Skeletal muscle satellite cell (primary cell): ENCODE measurements at regions not wholly inside any gene's neighbourhood (a gene's known extent, or its start where the extent isn't known, plus 50 kb on each side); places are given as distances from the start of the nearest gene placed in this dataset.

Experiments
- H3K27me3 ChIP-seq: 2 replicates; pipeline ENCODE4 v1.7.0; 2013; ENCODE audit warnings: low read length; ENCODE audit not compliant: control insufficient read depth, insufficient read depth
- H3K36me3 ChIP-seq: 2 replicates; pipeline ENCODE4 v1.7.0; 2013; ENCODE audit warnings: mild to moderate bottlenecking, control low read depth, low read length; ENCODE audit not compliant: insufficient read depth
- H3K4me1 ChIP-seq: 2 replicates; pipeline ENCODE4 v1.7.0; 2013; ENCODE audit warnings: low read length; ENCODE audit not compliant: control insufficient read depth, insufficient read depth
- H3K4me2 ChIP-seq: 2 replicates; pipeline ENCODE4 v1.7.0; 2013; ENCODE audit warnings: mild to moderate bottlenecking, low read length
- H3K4me3 ChIP-seq: 2 replicates; pipeline ENCODE4 v1.7.0; 2013; ENCODE audit warnings: low read length
- H3K9ac ChIP-seq: 2 replicates; pipeline ENCODE4 v1.7.0; 2013; ENCODE audit warnings: mild to moderate bottlenecking, low read depth, low read length, moderate library complexity
- H3K9me3 ChIP-seq: replicated peaks from 2 replicates; pipeline ENCODE4 v1.7.0; 2013; ENCODE audit warnings: mild to moderate bottlenecking, control low read depth, low read length

GRCh38 chr6:112620812-112621569, 273.9 kb downstream of the RFPL4B start:
- H3K27me3 ChIP-seq = no peaks in the 10 kb centered on the region
- H3K9me3 ChIP-seq = no peaks in the 10 kb centered on the region
- H3K4me2 ChIP-seq = peak overlapping the region; percentile 48
- H3K4me3 ChIP-seq = no peak overlapping the region
- no peaks in the 10 kb centered on the region for H3K36me3 ChIP-seq
- H3K4me1 ChIP-seq = peaks cover 4% of the 10 kb centered on the region
- H3K9ac ChIP-seq = no peak overlapping the region

- no peaks in the 10 kb centered on the region for H3K9me3 ChIP-seq
- no peaks in the 10 kb centered on the region for H3K27me3 ChIP-seq
- H3K36me3 ChIP-seq = no peaks in the 10 kb centered on the region
- H3K9ac ChIP-seq = no peak overlapping the region
- no peak overlapping the region for H3K4me3 ChIP-seq
- peaks cover 12% of the 10 kb centered on the region for H3K4me1 ChIP-seq
- H3K4me2 ChIP-seq = no peak overlapping the region
Observed at GRCh38 chr6:112622036-112622435, 274.9 kb downstream of the RFPL4B start.

GRCh38 chr6:112626468-112627082, 279.4 kb downstream of the RFPL4B start:
- no peak overlapping the region for H3K9ac ChIP-seq
- H3K9me3 ChIP-seq = no peaks in the 10 kb centered on the region
- no peaks in the 10 kb centered on the region for H3K36me3 ChIP-seq
- peaks cover 8% of the 10 kb centered on the region for H3K4me1 ChIP-seq
- no peak overlapping the region for H3K4me2 ChIP-seq
- H3K4me3 ChIP-seq = no peak overlapping the region
- no peaks in the 10 kb centered on the region for H3K27me3 ChIP-seq

GRCh38 chr6:112634376-112634775, 287.2 kb downstream of the RFPL4B start:
- H3K4me3 ChIP-seq = no peak overlapping the region
- no peaks in the 10 kb centered on the region for H3K27me3 ChIP-seq
- no peaks in the 10 kb centered on the region for H3K36me3 ChIP-seq
- no peak overlapping the region for H3K9ac ChIP-seq
- H3K4me2 ChIP-seq = no peak overlapping the region
- H3K4me1 ChIP-seq = peaks cover 14% of the 10 kb centered on the region
- no peaks in the 10 kb centered on the region for H3K9me3 ChIP-seq

- H3K36me3 ChIP-seq = no peaks in the 10 kb centered on the region
- H3K4me1 ChIP-seq = peaks cover 22% of the 10 kb centered on the region
- no peak overlapping the region for H3K4me3 ChIP-seq
- H3K9ac ChIP-seq = no peak overlapping the region
- no peak overlapping the region for H3K4me2 ChIP-seq
- no peaks in the 10 kb centered on the region for H3K9me3 ChIP-seq
- no peaks in the 10 kb centered on the region for H3K27me3 ChIP-seq
Observed at GRCh38 chr6:112636650-112637262, 289.6 kb downstream of the RFPL4B start.

GRCh38 chr6:112639391-112639831, 292.3 kb downstream of the RFPL4B start:
- Histone ChIP-seq H3K27me3 (no peaks in the 10 kb centered on the region), H3K4me2 (peak overlapping the region; percentile 14), H3K9ac (no peak overlapping the region), H3K36me3 (no peaks in the 10 kb centered on the region), H3K4me1 (peaks cover 22% of the 10 kb centered on the region), H3K9me3 (no peaks in the 10 kb centered on the region), H3K4me3 (no peak overlapping the region)

- no peaks in the 10 kb centered on the region for H3K36me3 ChIP-seq
- no peak overlapping the region for H3K9ac ChIP-seq
- H3K4me3 ChIP-seq = no peak overlapping the region
- peak overlapping the region; percentile 49 for H3K4me2 ChIP-seq
- no peaks in the 10 kb centered on the region for H3K9me3 ChIP-seq
- no peaks in the 10 kb centered on the region for H3K27me3 ChIP-seq
- peaks cover 22% of the 10 kb centered on the region for H3K4me1 ChIP-seq
Observed at GRCh38 chr6:112640891-112641290, 293.8 kb downstream of the RFPL4B start.

- no peaks in the 10 kb centered on the region for H3K4me1 ChIP-seq
- no peaks in the 10 kb centered on the region for H3K27me3 ChIP-seq
- no peak overlapping the region for H3K4me2 ChIP-seq
- H3K4me3 ChIP-seq = no peak overlapping the region
- H3K9me3 ChIP-seq = no peaks in the 10 kb centered on the region
- no peaks in the 10 kb centered on the region for H3K36me3 ChIP-seq
- no peak overlapping the region for H3K9ac ChIP-seq
Observed at GRCh38 chr6:112649853-112650252, 302.7 kb downstream of the RFPL4B start.

- Histone ChIP-seq H3K9ac (no peak overlapping the region), H3K36me3 (no peaks in the 10 kb centered on the region), H3K27me3 (no peaks in the 10 kb centered on the region), H3K9me3 (no peaks in the 10 kb centered on the region), H3K4me3 (no peak overlapping the region), H3K4me1 (no peaks in the 10 kb centered on the region), H3K4me2 (no peak overlapping the region)
Observed at GRCh38 chr6:112651239-112651638, 304.1 kb downstream of the RFPL4B start.

GRCh38 chr6:112659912-112660311, 312.8 kb downstream of the RFPL4B start:
- Histone ChIP-seq H3K4me1 (no peaks in the 10 kb centered on the region), H3K9me3 (no peaks in the 10 kb centered on the region), H3K36me3 (no peaks in the 10 kb centered on the region), H3K9ac (no peak overlapping the region), H3K27me3 (no peaks in the 10 kb centered on the region), H3K4me2 (no peak overlapping the region), H3K4me3 (no peak overlapping the region)

- H3K27me3 ChIP-seq = no peaks in the 10 kb centered on the region
- H3K4me2 ChIP-seq = no peak overlapping the region
- H3K9me3 ChIP-seq = no peaks in the 10 kb centered on the region
- no peak overlapping the region for H3K4me3 ChIP-seq
- no peak overlapping the region for H3K9ac ChIP-seq
- no peaks in the 10 kb centered on the region for H3K36me3 ChIP-seq
- peaks cover 7% of the 10 kb centered on the region for H3K4me1 ChIP-seq
Observed at GRCh38 chr6:112660626-112661025, 313.5 kb downstream of the RFPL4B start.
